Esophagus squamous epithelium (tissue), 5 donors: ENCODE measurements at regions not wholly inside any gene's neighbourhood (a gene's known extent, or its start where the extent isn't known, plus 50 kb on each side); places are given as distances from the start of the nearest gene placed in this dataset.

Experiments used
- DNase-seq: peaks from one replicate; lab custom pipeline; 2025; lab: John Stamatoyannopoulos, UW
- H3K27ac ChIP-seq, 4 donors: fragments of 200-600 bp; sonication (generic); one replicate each; pipeline ENCODE4 v1.5.1; 2016 to 2019; ENCODE audit warnings: mild to moderate bottlenecking in 1 of 4
- H3K27me3 ChIP-seq, 4 donors: fragments of 200-600 bp; sonication (generic); 1 replicate in 3 of 4; 2 replicates in 1 of 4; pipeline versions ENCODE4 v1.5.1 to v1.6.0; 2017 to 2021; ENCODE audit warnings: antibody characterized with exemption in 1 of 4
- H3K36me3 ChIP-seq, 3 donors: fragments of 200-600 bp; sonication (generic); one replicate each; pipeline ENCODE4 v1.5.1; 2016 to 2019
- H3K4me1 ChIP-seq, 3 donors: fragments of 200-600 bp; sonication (generic); one replicate each; pipeline ENCODE4 v1.5.1; 2017 to 2019
- H3K4me3 ChIP-seq, 4 donors: fragments of 200-600 bp; sonication (generic); 1 replicate in 3 of 4; 2 replicates in 1 of 4; pipeline ENCODE4 v1.5.1; 2016 to 2019; ENCODE audit warnings: mild to moderate bottlenecking in 2 of 4, moderate library complexity in 1 of 4
- H3K9me3 ChIP-seq, 3 donors: fragments of 200-600 bp; sonication (generic); one replicate each; pipeline ENCODE4 v1.5.1; 2016 to 2019
- CTCF ChIP-seq, 6 experiments: fragments of 450-650 bp in 4 of 6; fragments of 200-600 bp in 2 of 6; sonication (generic) in 2 of 6; IDR thresholded peaks; one replicate each; pipeline ENCODE4 v1.5.1; 2016 to 2019; ENCODE audit warnings: antibody characterized with exemption in 6 of 6, mild to moderate bottlenecking in 4 of 6, moderate library complexity in 4 of 6
- POLR2A ChIP-seq, 4 donors: fragments of 450-650 bp; IDR thresholded peaks; one replicate each; pipeline ENCODE4 v1.6.1; 2017; ENCODE audit warnings: antibody characterized with exemption in 4 of 4, mild to moderate bottlenecking in 4 of 4, moderate library complexity in 3 of 4
- WGBS, 2 donors: methylation state at CpG; one replicate each; pipeline ENCODE4 v1.1.5; 2018; 5-methylcytosine and 5-hydroxymethylcytosine counted together
- intact Hi-C: fragments of 100-400 bp; cut with DNase I; formaldehyde crosslinking; loops from one replicate; pipeline ENCODE4 v1.15.0; 2022
- donor health status: DM: yes; HTN: yes; CAD: no.

GRCh38 chr14:104467236-104467635, 112.3 kb upstream of the C14orf180 start:
- TF ChIP-seq POLR2A (IDR thresholded peaks at IDR 0.05) (no peak), CTCF (IDR thresholded peaks at IDR 0.05) (no peak)
- no peak overlapping the region for H3K27ac ChIP-seq

GRCh38 chr14:104467641-104468040, 111.9 kb upstream of the C14orf180 start:
- H3K27ac ChIP-seq = no peak overlapping the region
- H3K27me3 ChIP-seq = peaks cover 0 to 46% (median 0%) of the 10 kb centered on the region in 4 donors
- WGBS, 2 donors = 79 to 81% methylated on average over 6 of the region's 7 CpGs
- H3K4me1 ChIP-seq = no peaks in the 10 kb centered on the region
- no peak overlapping the region for H3K4me3 ChIP-seq
- H3K36me3 ChIP-seq = no peaks in the 10 kb centered on the region
- no peaks in the 10 kb centered on the region for H3K9me3 ChIP-seq
- DNase-seq = no peak
- no peak for TF ChIP-seq CTCF (IDR thresholded peaks at IDR 0.05)
- TF ChIP-seq POLR2A (IDR thresholded peaks at IDR 0.05) = no peak
- intact Hi-C loops = no loop called here

More at GRCh38 chr14:104467236-104467635, 112.3 kb upstream of the C14orf180 start:
- WGBS, 2 donors = 69 to 78% methylated on average over 5 of the region's 5 CpGs
- H3K4me3 ChIP-seq = no peak overlapping the region
- no peaks in the 10 kb centered on the region for H3K9me3 ChIP-seq
- peaks cover 0 to 50% (median under 1%) of the 10 kb centered on the region in 4 donors for H3K27me3 ChIP-seq
- no peak for DNase-seq
- intact Hi-C loops = no loop called here
- H3K4me1 ChIP-seq = peaks cover 0 to under 1% (median 0%) of the 10 kb centered on the region in 3 donors
- H3K36me3 ChIP-seq = no peaks in the 10 kb centered on the region

- no peaks in the 10 kb centered on the region for H3K36me3 ChIP-seq
- no peaks in the 10 kb centered on the region for H3K4me1 ChIP-seq
- no peak overlapping the region for H3K4me3 ChIP-seq
- intact Hi-C loops = no loop called here
- H3K9me3 ChIP-seq = no peaks in the 10 kb centered on the region
- no peak for DNase-seq
- WGBS, 2 donors = 40 to 58% methylated on average over 6 of the region's 6 CpGs
- no peak overlapping the region for H3K27ac ChIP-seq
- no peak for TF ChIP-seq CTCF (IDR thresholded peaks at IDR 0.05)
- no peak for TF ChIP-seq POLR2A (IDR thresholded peaks at IDR 0.05)
- peaks cover 0 to 45% (median 0%) of the 10 kb centered on the region in 4 donors for H3K27me3 ChIP-seq
Observed at GRCh38 chr14:104469591-104469990, 110.0 kb upstream of the C14orf180 start.

- DNase-seq = no peak
- no peak overlapping the region for H3K27ac ChIP-seq
- no peaks in the 10 kb centered on the region for H3K4me1 ChIP-seq
- TF ChIP-seq CTCF (IDR thresholded peaks at IDR 0.05) (no peak), POLR2A (IDR thresholded peaks at IDR 0.05) (no peak)
- intact Hi-C loops = no loop called here
- peaks cover 0 to 35% (median 0%) of the 10 kb centered on the region in 4 donors for H3K27me3 ChIP-seq
- no peak overlapping the region for H3K4me3 ChIP-seq
- no peaks in the 10 kb centered on the region for H3K36me3 ChIP-seq
- no peaks in the 10 kb centered on the region for H3K9me3 ChIP-seq
- 79 to 83% methylated on average over 5 to 13 of the region's 15 CpGs for WGBS, 2 donors
Observed at GRCh38 chr14:104470588-104470987, 109.0 kb upstream of the C14orf180 start.

GRCh38 chr14:104471114-104471513, 108.5 kb upstream of the C14orf180 start:
- intact Hi-C loops = no loop called here
- Histone ChIP-seq H3K4me3 (no peak overlapping the region), H3K9me3 (no peaks in the 10 kb centered on the region), H3K27me3 (peaks cover 0 to 33% (median 0%) of the 10 kb centered on the region in 4 donors), H3K4me1 (no peaks in the 10 kb centered on the region), H3K27ac (no peak overlapping the region), H3K36me3 (no peaks in the 10 kb centered on the region)
- WGBS, 2 donors = 89 to 91% methylated on average over 4 to 7 of the region's 8 CpGs
- DNase-seq = no peak
- no peak for TF ChIP-seq POLR2A (IDR thresholded peaks at IDR 0.05)
- TF ChIP-seq CTCF (IDR thresholded peaks at IDR 0.05) = no peak
